ENCODE measurements at regions not wholly inside any gene's neighbourhood (a gene's known extent, or its start where the extent isn't known, plus 50 kb on each side); places are given as distances from the start of the nearest gene placed in this dataset.

GRCh38 chr11:37411289-37411688 lies 813.3 kb upstream of the RAG2 start:
- in situ Hi-C loops (cut with MboI; ENCODE audit: low sequenced_read_pairs, unreplicated experiment), result no loop called here
- TF ChIP-seq CTCF (IDR thresholded peaks at IDR 0.05; ENCODE audit: borderline replicate concordance, control extremely low read depth, extremely low read depth, insufficient read depth, missing control alignments), result no peak
- DNase-seq (ENCODE audit: low spot score), result no peak

- DNase-seq (ENCODE audit: low spot score), result no peak
- in situ Hi-C loops (cut with MboI; ENCODE audit: low sequenced_read_pairs, unreplicated experiment), result no loop called here
- TF ChIP-seq CTCF (IDR thresholded peaks at IDR 0.05; ENCODE audit: borderline replicate concordance, control extremely low read depth, extremely low read depth, insufficient read depth, missing control alignments), result no peak
Observed at GRCh38 chr11:37409124-37409523, 811.1 kb upstream of the RAG2 start.

- DNase-seq (ENCODE audit: low spot score), result no peak
- in situ Hi-C loops (cut with MboI; ENCODE audit: low sequenced_read_pairs, unreplicated experiment), result no loop called here
- no peak for TF ChIP-seq CTCF (IDR thresholded peaks at IDR 0.05; ENCODE audit: borderline replicate concordance, control extremely low read depth, extremely low read depth, insufficient read depth, missing control alignments)
Observed at GRCh38 chr11:37407461-37407860, 809.4 kb upstream of the RAG2 start.

GRCh38 chr11:37406651-37407050 lies 808.6 kb upstream of the RAG2 start:
- DNase-seq (ENCODE audit: low spot score), result no peak
- TF ChIP-seq CTCF (IDR thresholded peaks at IDR 0.05; ENCODE audit: borderline replicate concordance, control extremely low read depth, extremely low read depth, insufficient read depth, missing control alignments), result no peak
- in situ Hi-C loops (cut with MboI; ENCODE audit: low sequenced_read_pairs, unreplicated experiment), result no loop called here

DNA sequence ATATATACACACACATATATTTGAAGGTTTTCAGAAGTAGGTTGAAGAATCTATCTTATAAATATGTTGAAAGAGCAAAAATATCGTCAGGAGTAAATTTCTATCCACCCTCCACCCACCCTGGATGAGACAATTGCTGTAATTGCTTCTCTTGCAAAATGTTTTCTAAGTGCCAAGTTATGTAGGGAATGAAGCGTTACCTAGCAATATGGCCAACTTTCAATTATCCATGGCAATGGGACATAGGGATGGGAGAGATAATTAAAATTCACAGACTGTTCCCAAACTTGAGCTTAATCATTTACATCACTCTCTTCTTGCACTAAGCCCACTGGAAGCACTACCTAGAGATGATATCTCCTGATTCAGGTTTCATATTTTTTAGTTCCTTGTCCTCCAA lies 806.2 kb upstream of the RAG2 start:
- TF ChIP-seq CTCF (IDR thresholded peaks at IDR 0.05; ENCODE audit: borderline replicate concordance, control extremely low read depth, extremely low read depth, insufficient read depth, missing control alignments), result no peak
- in situ Hi-C loops (cut with MboI; ENCODE audit: low sequenced_read_pairs, unreplicated experiment), result no loop called here
- DNase-seq (ENCODE audit: low spot score), result no peak

GRCh38 chr11:37402663-37403062 lies 804.6 kb upstream of the RAG2 start:
- in situ Hi-C loops (cut with MboI; ENCODE audit: low sequenced_read_pairs, unreplicated experiment), result no loop called here
- TF ChIP-seq CTCF (IDR thresholded peaks at IDR 0.05; ENCODE audit: borderline replicate concordance, control extremely low read depth, extremely low read depth, insufficient read depth, missing control alignments), result no peak

More at GRCh38 chr11:37402663-37403062, 804.6 kb upstream of the RAG2 start:
- DNase-seq (ENCODE audit: low spot score), result no peak

All from GM13976 (cell line).